Adrenal gland (tissue), 5 donors: ENCODE measurements at regions not wholly inside any gene's neighbourhood (a gene's known extent, or its start where the extent isn't known, plus 50 kb on each side); places are given as distances from the start of the nearest gene placed in this dataset.

ENCODE experiments used
- CTCF ChIP-seq, 6 experiments: fragments of 450-650 bp in 4 of 6; fragments of 200-600 bp in 2 of 6; sonication (generic) in 1 of 6; IDR thresholded peaks; 1 replicate in 5 of 6; 2 replicates in 1 of 6; pipeline versions ENCODE4 v1.5.1 to v1.8.0; 2016 to 2021; ENCODE audit warnings: antibody characterized with exemption in 6 of 6, mild to moderate bottlenecking in 2 of 6, moderate library complexity in 1 of 6
- POLR2A ChIP-seq, 2 donors: fragments of 450-650 bp; IDR thresholded peaks; one replicate each; pipeline ENCODE4 v1.6.1; 2017; ENCODE audit warnings: antibody characterized with exemption in 2 of 2, mild to moderate bottlenecking in 2 of 2, moderate library complexity in 1 of 2
- donor health status: DM: no; HTN: no; CAD: no.

GRCh38 chr1:221841983-221842335, 100.1 kb upstream of the DUSP10 start:
- TF ChIP-seq CTCF (IDR thresholded peaks at IDR 0.05) (no peak), POLR2A (IDR thresholded peaks at IDR 0.05) (no peak)
